A549 (cell line): ENCODE measurements at regions not wholly inside any gene's neighbourhood (a gene's known extent, or its start where the extent isn't known, plus 50 kb on each side); places are given as distances from the start of the nearest gene placed in this dataset.

Source experiments
- POLR2A ChIP-seq: IDR thresholded peaks from 2 replicates; pipeline ENCODE4 v1.6.1; 2012; ENCODE audit warnings: mild to moderate bottlenecking, low read length
- RAD21 ChIP-seq, 2 experiments: fragments of >200 bp in 1 of 2; sonication (Bioruptor Twin) in 1 of 2; formaldehyde crosslinking in 1 of 2; IDR thresholded peaks in 1 of 2; conservative IDR thresholded peaks in 1 of 2; 2 replicates in 1 of 2; 3 replicates in 1 of 2; pipeline ENCODE4 v1.6.1; 2012 to 2018; ENCODE audit warnings: inconsistent platforms in 1 of 2
- ZC3H11A ChIP-seq: fragments of 450-650 bp; IDR thresholded peaks from 2 replicates; pipeline ENCODE4 v1.6.1; 2014; ENCODE audit warnings: antibody characterized with exemption, mild to moderate bottlenecking
- TF ChIP-seq, protein P1 (sequence below): fragments of >200 bp; sonication (Bioruptor Twin); formaldehyde crosslinking; IDR thresholded peaks from 3 replicates; pipeline ENCODE4 v1.5.1; 2016
- TF ChIP-seq, protein P2 (sequence below): IDR thresholded peaks from 2 replicates; pipeline ENCODE4 v1.6.1; 2012; ENCODE audit warnings: low read depth, borderline replicate concordance

DNA sequence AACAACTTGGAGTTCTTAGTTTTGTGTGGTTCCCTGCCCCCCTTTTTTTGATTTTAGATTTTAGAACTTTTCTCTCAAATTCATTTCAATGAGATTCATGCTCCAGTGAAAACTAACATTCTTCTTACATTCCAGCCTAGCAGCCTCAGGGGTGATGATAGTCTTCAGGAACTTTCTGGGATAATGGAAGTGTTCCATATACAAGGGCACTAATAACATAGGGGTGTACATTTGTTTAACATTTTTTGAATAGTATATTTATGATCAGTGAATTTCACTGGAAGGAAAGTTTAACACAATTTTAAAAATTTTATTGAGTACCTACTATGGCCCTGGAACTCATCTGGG, 61.4 kb upstream of the ZNF648 start:
- no peak for TF ChIP-seq POLR2A
- TF ChIP-seq, protein P1, sequence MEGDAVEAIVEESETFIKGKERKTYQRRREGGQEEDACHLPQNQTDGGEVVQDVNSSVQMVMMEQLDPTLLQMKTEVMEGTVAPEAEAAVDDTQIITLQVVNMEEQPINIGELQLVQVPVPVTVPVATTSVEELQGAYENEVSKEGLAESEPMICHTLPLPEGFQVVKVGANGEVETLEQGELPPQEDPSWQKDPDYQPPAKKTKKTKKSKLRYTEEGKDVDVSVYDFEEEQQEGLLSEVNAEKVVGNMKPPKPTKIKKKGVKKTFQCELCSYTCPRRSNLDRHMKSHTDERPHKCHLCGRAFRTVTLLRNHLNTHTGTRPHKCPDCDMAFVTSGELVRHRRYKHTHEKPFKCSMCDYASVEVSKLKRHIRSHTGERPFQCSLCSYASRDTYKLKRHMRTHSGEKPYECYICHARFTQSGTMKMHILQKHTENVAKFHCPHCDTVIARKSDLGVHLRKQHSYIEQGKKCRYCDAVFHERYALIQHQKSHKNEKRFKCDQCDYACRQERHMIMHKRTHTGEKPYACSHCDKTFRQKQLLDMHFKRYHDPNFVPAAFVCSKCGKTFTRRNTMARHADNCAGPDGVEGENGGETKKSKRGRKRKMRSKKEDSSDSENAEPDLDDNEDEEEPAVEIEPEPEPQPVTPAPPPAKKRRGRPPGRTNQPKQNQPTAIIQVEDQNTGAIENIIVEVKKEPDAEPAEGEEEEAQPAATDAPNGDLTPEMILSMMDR = no peak
- TF ChIP-seq, protein P2, sequence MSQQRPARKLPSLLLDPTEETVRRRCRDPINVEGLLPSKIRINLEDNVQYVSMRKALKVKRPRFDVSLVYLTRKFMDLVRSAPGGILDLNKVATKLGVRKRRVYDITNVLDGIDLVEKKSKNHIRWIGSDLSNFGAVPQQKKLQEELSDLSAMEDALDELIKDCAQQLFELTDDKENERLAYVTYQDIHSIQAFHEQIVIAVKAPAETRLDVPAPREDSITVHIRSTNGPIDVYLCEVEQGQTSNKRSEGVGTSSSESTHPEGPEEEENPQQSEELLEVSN = no peak
- no peak for TF ChIP-seq RAD21 (conservative IDR thresholded peaks at IDR 0.05 in 1 of 2, IDR thresholded peaks at IDR 0.05 in 1 of 2)
- TF ChIP-seq ZC3H11A = no peak
